Esophagus muscularis mucosa (tissue), 4 donors: ENCODE measurements at regions not wholly inside any gene's neighbourhood (a gene's known extent, or its start where the extent isn't known, plus 50 kb on each side); places are given as distances from the start of the nearest gene placed in this dataset.
A peak's percentile ranks its signal among the peaks of the same experiment; 100 is the strongest.

ENCODE experiments used
- DNase-seq: peaks from one replicate; pipeline ENCODE4 v3.0.0-alpha.2; 2017; ENCODE audit errors: extremely low spot score
- H3K27ac ChIP-seq, 4 donors: fragments of 200-600 bp; sonication (generic); replicated peaks in 1 of 4; 1 replicate in 3 of 4; 2 replicates in 1 of 4; pipeline ENCODE4 v1.5.1; 2016 to 2019; ENCODE audit warnings: mild to moderate bottlenecking in 1 of 4
- H3K27me3 ChIP-seq, 4 donors: fragments of 200-600 bp; sonication (generic); one replicate each; pipeline versions ENCODE4 v1.5.1 to v1.6.0; 2016 to 2019
- H3K36me3 ChIP-seq, 4 donors: fragments of 200-600 bp; sonication (generic); one replicate each; pipeline ENCODE4 v1.5.1; 2016 to 2019
- H3K4me1 ChIP-seq, 4 donors: fragments of 200-600 bp; sonication (generic); one replicate each; pipeline ENCODE4 v1.5.1; 2016 to 2019
- H3K4me3 ChIP-seq, 4 donors: fragments of 200-600 bp; sonication (generic); 1 replicate in 2 of 4; 2 replicates in 2 of 4; pipeline ENCODE4 v1.5.1; 2016 to 2019; ENCODE audit warnings: mild to moderate bottlenecking in 4 of 4, moderate library complexity in 1 of 4
- H3K9me3 ChIP-seq, 4 donors: fragments of 200-600 bp; sonication (generic); 1 replicate in 3 of 4; 2 replicates in 1 of 4; pipeline ENCODE4 v1.5.1; 2016 to 2019
- EP300 ChIP-seq: sonication (generic); formaldehyde crosslinking; IDR thresholded peaks from one replicate; pipeline ENCODE4 v1.6.1; 2017; ENCODE audit warnings: antibody characterized with exemption
- POLR2A ChIP-seq: fragments of 450-650 bp; IDR thresholded peaks from one replicate; pipeline ENCODE4 v1.6.1; 2017; ENCODE audit warnings: antibody characterized with exemption, moderate library complexity, mild to moderate bottlenecking, low read depth
- POLR2AphosphoS5 ChIP-seq, 2 donors: sonication (generic); formaldehyde crosslinking; IDR thresholded peaks; one replicate each; pipeline ENCODE4 v1.6.1; 2017; ENCODE audit warnings: antibody characterized with exemption in 2 of 2
- WGBS: methylation state at CpG from one replicate; pipeline ENCODE4 v1.1.5; 2018; 5-methylcytosine and 5-hydroxymethylcytosine counted together
- intact Hi-C: fragments of 100-400 bp; cut with DNase I; formaldehyde crosslinking; loops from one replicate; pipeline ENCODE4 v1.15.1; 2023
- TF ChIP-seq, protein P1 (sequence below), 3 experiments: fragments of 200-600 bp in 2 of 3; fragments of 450-650 bp in 1 of 3; sonication (generic) in 2 of 3; IDR thresholded peaks; one replicate each; pipeline ENCODE4 v1.5.1; 2017 to 2019; ENCODE audit warnings: antibody characterized with exemption in 3 of 3, mild to moderate bottlenecking in 2 of 3, moderate library complexity in 1 of 3

DNA sequence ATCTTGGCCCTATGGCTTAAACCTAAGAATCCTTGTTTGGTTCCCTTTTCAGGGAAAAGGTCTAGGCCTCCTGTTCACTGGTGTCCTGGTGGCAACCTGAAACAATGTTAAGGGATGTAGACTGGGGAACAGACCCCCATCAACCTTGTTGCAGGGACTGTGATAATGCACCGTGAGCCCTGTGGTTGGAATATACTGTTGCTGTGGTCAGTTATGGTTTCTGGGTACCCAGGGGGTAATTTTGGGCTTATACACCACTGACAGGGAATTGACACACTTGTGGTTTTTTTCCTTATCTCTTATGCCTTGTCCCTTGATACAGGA is 64.0 kb upstream of the WDR1 start:
- H3K9me3 ChIP-seq: no peaks in the 10 kb centered on the region
- H3K4me3 ChIP-seq: no peak overlapping the region
- H3K27ac ChIP-seq: no peak overlapping the region
- no peak for TF ChIP-seq POLR2AphosphoS5 (IDR thresholded peaks at IDR 0.05)
- TF ChIP-seq, protein P1, sequence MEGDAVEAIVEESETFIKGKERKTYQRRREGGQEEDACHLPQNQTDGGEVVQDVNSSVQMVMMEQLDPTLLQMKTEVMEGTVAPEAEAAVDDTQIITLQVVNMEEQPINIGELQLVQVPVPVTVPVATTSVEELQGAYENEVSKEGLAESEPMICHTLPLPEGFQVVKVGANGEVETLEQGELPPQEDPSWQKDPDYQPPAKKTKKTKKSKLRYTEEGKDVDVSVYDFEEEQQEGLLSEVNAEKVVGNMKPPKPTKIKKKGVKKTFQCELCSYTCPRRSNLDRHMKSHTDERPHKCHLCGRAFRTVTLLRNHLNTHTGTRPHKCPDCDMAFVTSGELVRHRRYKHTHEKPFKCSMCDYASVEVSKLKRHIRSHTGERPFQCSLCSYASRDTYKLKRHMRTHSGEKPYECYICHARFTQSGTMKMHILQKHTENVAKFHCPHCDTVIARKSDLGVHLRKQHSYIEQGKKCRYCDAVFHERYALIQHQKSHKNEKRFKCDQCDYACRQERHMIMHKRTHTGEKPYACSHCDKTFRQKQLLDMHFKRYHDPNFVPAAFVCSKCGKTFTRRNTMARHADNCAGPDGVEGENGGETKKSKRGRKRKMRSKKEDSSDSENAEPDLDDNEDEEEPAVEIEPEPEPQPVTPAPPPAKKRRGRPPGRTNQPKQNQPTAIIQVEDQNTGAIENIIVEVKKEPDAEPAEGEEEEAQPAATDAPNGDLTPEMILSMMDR (IDR thresholded peaks at IDR 0.05): no peak
- no peak for TF ChIP-seq POLR2A
- TF ChIP-seq EP300: no peak
- no peaks in the 10 kb centered on the region for H3K36me3 ChIP-seq
- no peaks in the 10 kb centered on the region for H3K27me3 ChIP-seq
- 80% methylated on average over 1 of the region's 1 CpG for WGBS
- peaks cover 0 to 4% (median 3%) of the 10 kb centered on the region in 4 donors for H3K4me1 ChIP-seq
- DNase-seq: no peak
- intact Hi-C loops: no loop called here

DNA sequence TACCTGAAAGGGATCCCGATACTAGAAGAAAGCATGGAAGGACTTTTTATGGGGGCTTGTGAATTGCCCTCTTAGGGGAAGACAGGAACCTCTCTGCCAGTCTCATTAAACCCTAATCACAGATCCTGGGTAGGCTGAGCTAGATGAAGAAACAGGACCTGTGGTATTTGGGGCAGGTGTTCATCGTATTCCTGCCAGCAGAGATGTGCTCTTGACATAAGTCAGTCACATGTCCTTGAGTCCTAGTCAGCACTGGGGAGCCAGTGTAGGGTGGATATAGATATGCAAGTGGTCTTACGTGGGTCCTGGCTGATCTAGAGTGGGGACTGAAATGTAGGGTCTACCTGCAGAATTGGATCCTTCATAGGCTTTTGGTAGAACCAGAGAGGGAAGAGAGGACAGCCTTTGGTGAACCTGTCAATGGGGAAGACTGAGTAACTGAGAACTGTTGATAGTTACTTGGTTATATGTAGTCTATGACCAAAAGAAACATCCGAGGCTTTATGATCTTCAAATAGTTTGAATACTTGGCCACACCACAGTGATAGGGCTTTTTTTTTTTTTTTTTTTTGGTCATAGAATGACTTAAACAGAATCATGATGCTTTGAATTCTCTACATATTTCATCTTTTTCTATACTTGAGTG is 63.5 kb upstream of the WDR1 start:
- Histone ChIP-seq H3K27ac (no peak overlapping the region), H3K36me3 (no peaks in the 10 kb centered on the region), H3K27me3 (no peaks in the 10 kb centered on the region), H3K4me1 (peaks cover 3 to 8% (median 8%) of the 10 kb centered on the region in 4 donors), H3K4me3 (no peak overlapping the region), H3K9me3 (no peaks in the 10 kb centered on the region)
- intact Hi-C loops: no loop called here
- DNase-seq: no peak
- TF ChIP-seq POLR2AphosphoS5 (IDR thresholded peaks at IDR 0.05): no peak
- no peak for TF ChIP-seq EP300
- no peak for TF ChIP-seq POLR2A
- TF ChIP-seq, protein P1 (IDR thresholded peaks at IDR 0.05): no peak
- WGBS: 79% methylated on average over 4 of the region's 4 CpGs

DNA sequence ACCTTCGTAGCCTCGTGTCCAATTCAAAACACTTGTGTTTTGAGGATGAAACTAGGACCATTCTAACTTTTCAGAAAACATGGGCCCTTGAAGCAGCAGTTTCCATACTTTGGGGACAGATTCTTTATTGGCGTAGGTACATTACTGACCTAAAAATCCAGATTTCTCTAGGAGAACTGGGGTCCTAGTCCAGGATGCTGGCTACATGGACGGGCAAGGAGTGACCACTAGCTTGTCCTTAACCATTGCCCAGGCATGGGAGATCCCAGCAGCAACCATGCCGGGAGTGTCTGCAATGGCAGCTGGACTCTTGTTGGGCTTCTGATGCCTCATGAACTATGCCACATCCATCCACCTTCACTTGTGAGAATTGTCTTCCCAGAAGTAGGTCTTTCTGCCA is 62.2 kb upstream of the WDR1 start:
- H3K27me3 ChIP-seq: no peaks in the 10 kb centered on the region
- intact Hi-C loops: no loop called here
- no peak overlapping the region for H3K4me3 ChIP-seq
- WGBS: 98% methylated on average over 5 of the region's 5 CpGs
- TF ChIP-seq POLR2AphosphoS5 (IDR thresholded peaks at IDR 0.05): no peak
- no peak for TF ChIP-seq EP300
- TF ChIP-seq, protein P1 (IDR thresholded peaks at IDR 0.05): no peak
- TF ChIP-seq POLR2A: no peak
- H3K9me3 ChIP-seq: no peaks in the 10 kb centered on the region
- no peak overlapping the region for H3K27ac ChIP-seq
- peaks cover 14 to 22% (median 21%) of the 10 kb centered on the region in 4 donors for H3K4me1 ChIP-seq
- no peaks in the 10 kb centered on the region for H3K36me3 ChIP-seq
- DNase-seq: no peak

DNA sequence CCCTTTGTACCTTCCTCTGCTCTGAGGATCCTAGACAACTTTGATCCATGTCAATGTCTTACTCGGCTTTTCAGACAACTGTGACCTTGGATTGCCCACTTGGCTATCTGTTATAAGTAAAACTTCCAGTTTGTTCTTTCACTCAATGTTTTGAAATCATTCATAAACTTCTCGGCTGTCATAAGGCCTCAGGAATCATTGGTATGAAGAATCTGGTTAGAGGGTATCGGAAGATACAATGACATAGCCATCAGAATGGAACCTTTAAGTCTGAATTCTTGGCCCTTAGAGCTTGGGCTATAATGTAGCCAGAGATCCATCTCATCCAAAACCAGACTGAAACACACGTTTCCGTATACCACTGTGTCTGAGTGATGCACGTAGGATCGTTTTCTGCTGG is 59.0 kb upstream of the WDR1 start:
- no peaks in the 10 kb centered on the region for H3K36me3 ChIP-seq
- peaks cover 30 to 43% (median 41%) of the 10 kb centered on the region in 4 donors for H3K4me1 ChIP-seq
- no peaks in the 10 kb centered on the region for H3K27me3 ChIP-seq
- no peak overlapping the region for H3K4me3 ChIP-seq
- TF ChIP-seq EP300: no peak
- TF ChIP-seq POLR2AphosphoS5 (IDR thresholded peaks at IDR 0.05): no peak
- TF ChIP-seq POLR2A: no peak
- TF ChIP-seq, protein P1 (IDR thresholded peaks at IDR 0.05): no peak
- 86% methylated on average over 7 of the region's 7 CpGs for WGBS
- H3K27ac ChIP-seq: peak overlapping the region in 3 of 4 donors; percentile 83 to 88 (median 85)
- intact Hi-C loops: no loop called here
- no peaks in the 10 kb centered on the region for H3K9me3 ChIP-seq
- DNase-seq: no peak
